ENCODE measurements at regions not wholly inside any gene's neighbourhood (a gene's known extent, or its start where the extent isn't known, plus 50 kb on each side); places are given as distances from the start of the nearest gene placed in this dataset.
A peak's percentile ranks its signal among the peaks of the same experiment; 100 is the strongest.
"Not testable (repeated sequence)": the region's sequence is repeated elsewhere in the genome, so short reads cannot be mapped to it uniquely, and the experiment has no call there.

DNA sequence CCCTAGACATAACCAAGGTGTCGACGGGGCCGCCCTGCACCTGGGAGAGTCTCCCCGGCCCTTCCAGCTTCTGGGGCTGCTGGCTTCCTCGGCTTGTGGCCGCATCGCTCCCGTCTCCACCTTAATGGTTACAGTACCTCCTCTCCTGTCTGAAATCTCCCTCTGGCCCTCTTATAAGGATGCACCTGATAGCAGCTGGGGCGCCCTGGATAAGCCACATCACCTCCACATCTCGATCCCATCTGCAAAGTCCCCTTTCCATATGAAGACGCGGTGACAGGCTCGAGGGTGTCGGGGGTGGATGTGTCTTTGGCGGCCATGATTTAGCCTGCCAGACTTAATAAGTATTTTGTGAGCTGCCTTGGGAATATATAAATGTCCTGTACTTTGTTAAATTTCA lies 169.0 kb downstream of the NPIPB11 start:
- DNase-seq (ENCODE audit: low read depth in 2 of 3, low spot score in 2 of 3) = not testable (repeated sequence)

DNA sequence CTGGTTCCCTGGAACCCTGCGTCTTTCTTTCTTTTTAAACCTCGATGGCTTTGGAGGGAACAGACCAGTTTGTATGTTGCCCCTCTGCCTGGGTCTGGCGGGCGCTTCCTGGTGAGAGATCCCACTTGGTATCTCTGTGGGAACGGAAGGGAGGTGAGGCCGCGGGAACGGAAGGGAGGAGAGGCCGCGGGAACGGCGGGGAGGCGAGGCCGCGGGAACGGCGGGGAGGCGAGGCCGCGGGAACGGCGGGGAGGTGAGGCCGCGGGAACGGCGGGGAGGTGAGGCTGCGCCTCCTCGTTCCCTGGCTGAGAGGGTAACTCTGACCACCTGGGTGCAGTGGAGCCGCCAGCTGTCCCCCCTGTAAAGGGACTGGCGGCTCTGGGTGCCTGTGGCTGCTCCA lies 169.5 kb downstream of the NPIPB11 start:
- DNase-seq (ENCODE audit: low read depth in 2 of 3, low spot score in 2 of 3) = not testable (repeated sequence)

DNA sequence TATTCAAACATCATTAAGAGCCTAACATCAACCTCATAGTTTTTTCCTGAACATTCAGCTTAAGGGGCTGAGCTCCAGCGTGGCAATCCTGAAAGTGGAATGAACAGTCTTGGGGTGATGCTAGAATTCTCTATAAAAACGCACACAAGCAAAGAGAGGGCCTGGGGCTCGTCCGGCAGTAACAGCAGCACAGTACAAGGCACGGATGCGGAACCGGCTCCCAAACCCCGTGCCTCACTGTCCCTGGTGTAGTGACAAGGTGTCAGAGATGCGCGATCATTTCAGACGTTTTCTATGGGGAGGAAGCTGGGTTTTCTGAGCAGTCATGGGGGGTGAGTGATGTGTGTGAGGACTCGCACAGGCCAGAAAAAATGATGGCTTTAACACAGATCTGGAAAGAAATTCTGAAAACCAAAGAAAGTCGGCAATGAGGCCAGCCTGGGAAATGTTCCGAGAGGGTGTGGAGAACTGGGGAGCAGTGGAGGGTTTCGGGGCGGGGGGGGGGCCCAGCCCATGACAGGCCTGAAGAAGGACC lies 170.6 kb downstream of the NPIPB11 start:
- not testable (repeated sequence) for DNase-seq (ENCODE audit: low read depth in 2 of 3, low spot score in 2 of 3)

DNA sequence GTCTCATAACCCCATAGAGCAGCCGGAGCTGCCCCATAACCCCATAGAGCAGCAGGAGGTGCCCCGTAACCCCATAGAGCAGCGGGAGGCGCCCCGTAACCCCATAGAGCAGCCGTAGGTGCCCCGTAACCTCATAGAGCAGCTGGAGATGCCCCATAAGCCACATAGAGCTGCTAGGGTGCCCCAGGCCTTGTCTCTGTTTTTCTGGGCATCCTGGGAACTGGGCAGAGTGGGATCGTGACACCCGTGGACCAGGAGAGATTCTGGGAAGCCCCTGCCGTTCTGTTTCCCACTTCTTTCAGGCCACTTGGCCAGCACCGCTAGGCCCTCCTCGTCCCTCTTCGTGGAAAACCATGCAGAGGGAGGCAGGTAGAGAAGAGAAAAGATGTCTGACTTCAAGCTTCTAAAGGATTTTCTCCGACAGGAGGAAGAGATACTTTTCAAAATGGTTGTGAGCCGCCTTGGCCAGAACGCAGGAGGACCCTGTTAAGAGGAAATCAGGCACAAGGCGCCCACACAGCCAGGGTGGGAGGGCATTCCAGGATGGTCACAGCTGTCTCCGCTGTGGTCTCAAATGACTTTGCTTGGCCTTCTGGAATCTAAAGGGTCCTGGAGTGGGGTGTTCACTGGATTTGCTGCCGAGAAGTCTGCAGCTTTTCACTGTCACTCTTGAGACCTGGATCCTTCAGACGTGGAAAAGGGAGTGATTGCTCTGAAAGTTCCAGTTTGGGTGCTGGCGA lies 171.8 kb downstream of the NPIPB11 start:
- not testable (repeated sequence) for DNase-seq (ENCODE audit: low read depth in 2 of 3, low spot score in 2 of 3)

DNA sequence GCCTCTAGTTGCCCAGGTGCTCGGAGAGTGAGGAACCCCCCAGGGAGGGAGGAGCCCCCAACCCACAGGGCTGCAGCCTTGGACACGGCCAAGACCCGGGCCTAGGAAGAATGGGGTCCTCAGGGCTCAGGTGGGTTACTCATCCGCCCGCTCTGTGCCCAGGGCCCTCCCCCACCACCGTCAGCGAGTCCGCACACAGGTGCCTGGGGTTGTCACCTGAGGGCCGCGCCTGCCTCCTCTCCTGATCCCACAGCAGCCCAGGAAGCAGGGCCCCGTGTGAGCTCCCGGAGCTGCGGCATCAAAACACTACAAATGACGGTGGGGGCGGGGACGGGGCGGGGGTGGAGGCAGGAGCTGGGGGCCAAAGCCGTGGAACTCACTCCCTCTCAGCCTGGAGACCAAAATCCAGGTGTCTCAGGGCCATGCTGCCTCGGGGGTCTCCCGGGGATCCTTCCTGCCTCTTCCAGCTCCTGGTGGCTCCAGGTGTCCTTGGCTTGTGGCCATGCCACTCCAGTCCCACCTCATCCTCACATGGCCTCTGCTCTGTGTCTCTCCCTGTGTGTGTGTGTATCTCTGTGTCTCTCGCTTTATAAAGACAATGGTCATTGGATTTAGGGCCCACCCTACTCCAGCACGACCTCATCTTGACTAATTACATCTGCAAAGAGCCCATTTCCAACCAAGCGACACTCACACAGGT lies 172.7 kb downstream of the NPIPB11 start:
- not testable (repeated sequence) for DNase-seq (ENCODE audit: low read depth in 2 of 3, low spot score in 2 of 3)

DNA sequence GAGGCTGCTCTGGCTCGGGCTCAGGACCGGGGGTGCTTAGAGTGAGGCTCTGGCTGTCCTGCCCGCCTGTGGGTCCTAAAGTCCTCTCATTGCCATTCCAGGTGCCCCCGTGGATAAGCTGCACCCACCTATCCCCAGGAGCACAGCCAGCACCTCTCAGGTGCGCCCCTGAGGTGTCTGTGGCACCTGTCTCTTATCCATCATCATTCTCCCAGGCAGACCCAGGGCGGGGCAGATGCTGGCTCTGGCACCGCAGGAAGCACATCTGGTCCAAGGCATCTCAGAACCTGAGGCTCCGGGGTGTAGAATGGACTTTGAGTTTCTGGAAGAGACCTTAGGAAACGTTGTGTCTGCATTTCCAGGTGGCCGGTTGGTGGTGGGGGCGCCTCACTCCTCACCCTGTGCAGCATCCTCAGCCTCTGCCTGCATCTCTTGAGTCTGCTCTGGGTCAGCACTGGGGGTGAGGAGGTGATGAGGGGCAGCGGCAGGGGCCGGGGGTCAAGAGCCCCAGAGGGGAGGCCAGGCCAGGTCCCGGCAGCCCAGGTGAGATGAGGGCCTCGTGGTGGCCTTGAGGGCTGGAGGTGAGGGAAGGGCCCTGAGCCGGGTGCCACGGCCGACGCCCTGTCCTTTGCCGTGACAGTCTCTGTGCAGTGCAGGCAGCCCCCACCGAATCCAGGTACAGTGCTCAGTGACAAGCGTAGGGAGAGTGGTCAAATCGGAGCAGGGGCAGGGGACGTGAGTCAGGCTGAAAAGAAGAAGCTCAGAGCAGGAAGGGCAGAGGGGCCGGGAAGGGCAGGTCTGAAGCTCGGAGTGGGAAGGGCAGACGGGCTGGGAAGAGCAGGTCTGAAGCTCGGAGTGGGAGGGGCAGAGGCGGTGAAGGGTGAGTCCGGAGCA lies 173.5 kb downstream of the NPIPB11 start:
- DNase-seq (ENCODE audit: low read depth in 2 of 3, low spot score in 2 of 3) = no peak

DNA sequence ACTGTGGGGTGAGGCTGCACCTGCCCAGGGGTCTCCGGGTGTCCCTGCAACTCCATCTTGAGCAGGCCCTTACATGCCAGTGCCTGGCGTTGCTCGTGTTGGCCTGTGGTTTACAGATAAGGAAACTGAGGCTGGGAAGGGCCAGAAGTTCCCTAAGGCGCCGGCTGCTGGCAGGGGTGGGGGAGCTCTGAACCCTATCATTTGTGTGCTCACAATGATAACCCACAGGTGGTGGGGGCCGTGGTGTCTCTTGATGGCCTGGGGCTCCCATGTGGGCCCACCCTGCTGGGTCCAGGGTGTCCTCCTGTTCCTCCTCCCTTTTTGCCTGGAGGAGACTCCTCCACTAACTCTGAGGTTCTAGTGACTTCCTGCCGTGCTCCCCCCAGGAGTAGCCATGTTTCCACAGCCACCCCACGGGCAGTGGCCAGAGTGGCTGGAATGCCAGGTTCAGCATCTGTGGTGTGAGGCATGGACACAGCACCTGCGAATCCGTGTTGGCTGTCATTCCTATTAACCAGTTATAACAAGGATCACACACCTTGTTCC lies 174.3 kb downstream of the NPIPB11 start:
- DNase-seq (ENCODE audit: low read depth in 2 of 3, low spot score in 2 of 3) = not testable (repeated sequence)

DNA sequence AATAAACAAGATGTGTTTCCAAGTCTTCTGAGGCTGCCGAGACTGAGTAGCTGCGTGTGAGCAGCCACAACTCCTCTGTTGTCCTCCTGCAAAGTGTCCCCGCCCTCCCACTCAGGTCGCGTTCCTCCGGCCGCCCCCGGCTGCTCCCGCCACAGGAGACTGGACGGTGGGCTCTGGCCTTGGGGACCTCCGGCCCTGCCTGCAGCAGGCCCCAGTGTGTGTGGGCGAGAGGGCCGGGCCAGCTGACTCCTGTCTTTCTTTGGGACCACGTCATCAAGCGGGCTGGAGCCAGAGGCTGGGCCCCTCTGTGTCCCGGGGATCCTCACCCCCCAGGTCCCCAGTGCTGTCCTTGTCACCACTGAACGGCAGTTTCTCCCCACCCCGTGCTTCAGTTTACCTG lies 175.3 kb downstream of the NPIPB11 start:
- no peak for DNase-seq (ENCODE audit: low read depth in 2 of 3, low spot score in 2 of 3)

DNA sequence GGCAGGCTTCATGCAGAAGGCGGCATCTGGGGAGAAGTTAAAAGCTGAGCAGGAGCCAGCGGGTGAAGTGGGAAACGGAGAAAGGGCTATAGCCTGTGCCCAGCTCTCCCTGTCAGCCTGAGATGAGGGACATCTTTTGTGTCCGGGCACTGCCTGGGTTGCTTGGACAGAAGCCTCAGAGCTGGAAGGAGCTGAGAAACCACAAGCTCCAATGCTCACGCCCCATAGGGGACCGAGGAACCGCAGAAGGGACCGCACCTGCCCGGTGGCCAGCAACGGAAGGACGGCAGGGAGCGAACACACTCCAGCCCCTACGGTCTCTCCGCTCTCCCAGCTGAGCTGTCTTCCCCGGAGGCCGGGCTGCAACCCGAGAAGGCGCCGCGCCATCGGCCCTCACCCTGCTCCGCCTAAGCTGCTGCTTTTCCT lies 175.8 kb downstream of the NPIPB11 start:
- no peak for DNase-seq (ENCODE audit: low read depth in 2 of 3, low spot score in 2 of 3)

DNA sequence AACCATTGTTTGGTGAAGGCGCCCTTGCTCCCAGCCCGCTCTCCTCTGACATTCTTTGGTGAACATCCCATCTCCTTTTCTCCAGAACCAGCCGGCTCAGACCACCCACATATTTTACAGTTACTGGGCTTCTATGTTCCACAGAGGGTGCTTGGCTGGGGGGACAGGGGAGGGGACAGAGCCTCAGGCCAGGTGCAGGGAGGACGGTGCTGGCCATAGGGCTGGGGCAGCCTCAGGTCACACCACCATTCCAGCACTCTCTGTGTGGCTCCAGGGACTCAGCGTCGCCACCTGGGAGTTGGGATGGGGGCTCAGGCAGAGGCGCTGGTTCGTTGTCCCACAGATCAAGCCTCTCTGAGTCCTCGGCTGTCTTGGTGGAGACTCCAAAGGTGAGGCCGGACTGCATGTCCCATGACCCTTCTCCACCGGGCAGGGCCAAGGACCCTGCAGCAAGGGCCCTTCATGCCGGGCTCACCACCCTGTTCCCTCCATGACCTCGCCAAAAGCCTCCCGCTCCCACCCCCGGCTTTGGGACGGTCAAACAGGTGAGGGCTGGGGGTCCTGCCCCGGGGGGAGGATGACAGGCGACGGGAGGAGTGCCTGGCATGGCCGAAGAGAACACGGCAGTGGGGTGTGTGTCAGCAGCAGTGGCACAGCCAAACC lies 176.4 kb downstream of the NPIPB11 start:
- DNase-seq (ENCODE audit: low read depth in 2 of 3, low spot score in 2 of 3) = not testable (repeated sequence)

DNA sequence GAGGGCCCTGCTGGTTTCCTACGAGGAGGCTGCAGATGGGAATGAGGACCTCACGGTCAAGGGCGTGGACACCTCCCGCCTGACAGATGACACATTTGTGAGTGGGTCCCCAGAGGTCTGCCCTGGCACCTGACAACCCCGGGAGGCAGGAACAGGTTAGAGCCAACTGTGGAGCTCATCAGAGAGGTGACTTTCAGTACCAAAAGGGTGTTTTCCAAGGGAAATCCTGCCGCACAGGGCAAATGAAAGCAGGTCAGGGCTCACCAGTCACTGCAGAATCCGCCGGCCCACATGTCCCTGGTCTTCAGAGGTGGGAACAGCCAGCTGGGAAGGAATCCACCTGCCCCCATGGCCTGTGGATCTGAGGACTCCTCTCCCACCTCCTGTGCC lies 176.9 kb downstream of the NPIPB11 start:
- not testable (repeated sequence) for DNase-seq (ENCODE audit: low read depth in 2 of 3, low spot score in 2 of 3)

DNA sequence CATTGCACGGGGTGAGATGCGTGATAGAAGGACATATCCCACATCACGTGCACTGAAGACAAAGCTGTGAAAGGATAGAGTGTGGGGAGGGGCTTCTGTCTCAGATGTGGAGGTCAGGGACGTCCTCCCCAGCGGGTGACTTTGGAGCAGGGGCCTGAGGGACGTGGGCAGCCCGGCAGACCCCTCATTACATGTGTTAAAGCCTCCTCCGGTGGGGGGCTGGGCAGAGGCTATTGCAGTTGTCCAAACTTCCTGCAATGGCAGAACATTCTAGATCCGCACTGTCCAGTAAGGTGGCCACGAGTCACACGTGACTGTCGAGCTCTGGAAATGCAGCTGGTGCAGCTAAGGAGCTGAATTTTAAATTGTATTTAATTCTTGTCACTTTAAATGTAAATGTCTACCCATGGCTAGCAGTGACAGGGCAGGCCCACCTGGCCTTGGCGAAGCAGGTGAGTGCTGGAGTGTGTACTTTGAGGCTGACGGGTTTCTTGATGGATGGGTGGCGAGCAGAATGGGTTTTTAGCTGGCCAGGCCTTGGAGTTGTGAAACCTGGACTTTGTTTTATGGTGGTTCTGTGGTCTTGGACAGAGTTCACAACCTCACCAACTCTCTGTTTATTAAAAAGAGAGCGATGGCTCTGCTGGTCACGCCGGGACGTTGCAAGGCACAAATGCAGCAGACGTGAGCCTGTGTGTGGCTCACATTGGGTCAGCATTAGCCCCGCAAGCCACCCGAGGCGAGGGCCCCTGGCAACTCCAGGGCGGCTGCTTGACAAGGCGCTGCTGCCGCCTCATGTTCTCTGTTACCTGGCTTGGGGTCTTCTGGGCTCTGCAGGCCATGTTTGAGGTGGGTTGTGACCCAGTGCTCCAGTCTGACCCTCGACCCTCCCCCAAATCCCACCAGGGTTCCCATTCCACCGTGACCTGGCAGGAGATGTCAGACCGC lies 177.6 kb downstream of the NPIPB11 start:
- not testable (repeated sequence) for DNase-seq (ENCODE audit: low read depth in 2 of 3, low spot score in 2 of 3)

DNA sequence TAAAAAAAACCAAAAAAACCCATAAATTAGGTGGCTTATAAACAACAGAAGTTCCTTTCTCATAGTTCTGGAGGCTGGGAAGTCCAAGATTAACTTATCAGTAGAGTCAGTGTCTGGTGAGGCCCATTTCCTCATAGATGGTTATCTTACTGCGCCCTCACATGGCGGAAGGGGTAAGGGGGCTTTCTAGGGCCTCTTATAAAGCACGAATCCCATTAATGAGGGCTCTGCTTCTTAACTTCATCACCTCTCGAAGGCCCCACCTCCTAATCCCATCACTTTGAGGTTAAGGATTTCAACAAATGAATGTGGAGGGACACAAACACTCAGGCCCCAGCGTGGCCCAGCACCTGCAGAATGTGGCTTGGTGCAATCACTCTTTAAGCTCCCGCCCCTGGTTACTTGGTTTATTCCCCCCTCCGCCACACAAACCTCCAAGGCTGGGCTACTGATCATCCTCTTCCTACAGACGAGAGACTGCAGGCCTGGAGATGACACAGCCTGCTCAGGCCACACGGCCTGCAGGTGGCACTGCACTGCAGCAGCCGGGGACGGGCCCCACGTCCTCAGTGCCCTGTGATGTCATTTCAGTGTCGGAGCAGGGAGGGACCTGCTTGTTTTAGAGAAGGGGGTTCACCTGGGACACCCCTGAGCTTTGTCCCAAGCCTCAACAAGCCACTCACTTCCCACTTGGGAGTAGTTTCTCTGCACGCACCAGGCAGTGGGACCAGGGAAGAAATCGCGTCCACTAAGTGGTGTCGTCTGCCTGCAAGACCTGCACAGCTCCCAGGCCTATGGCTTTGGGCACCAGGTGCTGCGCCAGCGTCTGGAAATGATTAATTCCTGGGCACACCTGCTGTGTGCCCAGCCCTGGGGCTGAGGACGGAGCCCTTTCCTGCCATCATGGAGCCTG lies 178.5 kb downstream of the NPIPB11 start:
- peak in 2 of 3 experiments; percentile 20 to 26 for DNase-seq (ENCODE audit: low read depth in 2 of 3, low spot score in 2 of 3)

DNA sequence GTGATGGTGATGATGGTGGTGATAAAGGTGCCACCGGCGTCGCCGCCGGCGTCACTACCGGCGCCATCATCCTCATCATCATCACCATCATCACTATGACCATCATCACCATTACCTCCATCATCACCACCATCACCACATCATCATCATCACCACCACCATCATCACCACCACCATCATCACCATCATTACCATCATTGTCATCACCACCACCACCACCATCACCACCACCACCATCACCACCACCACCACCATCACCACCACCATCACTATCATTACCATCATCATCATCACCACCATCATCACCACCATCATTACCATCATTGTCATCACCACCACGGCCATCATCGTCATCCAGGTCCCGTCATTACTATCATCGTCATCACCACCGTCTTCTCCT lies 179.7 kb downstream of the NPIPB11 start:
- DNase-seq (ENCODE audit: low read depth in 2 of 3, low spot score in 2 of 3) = no peak

DNA sequence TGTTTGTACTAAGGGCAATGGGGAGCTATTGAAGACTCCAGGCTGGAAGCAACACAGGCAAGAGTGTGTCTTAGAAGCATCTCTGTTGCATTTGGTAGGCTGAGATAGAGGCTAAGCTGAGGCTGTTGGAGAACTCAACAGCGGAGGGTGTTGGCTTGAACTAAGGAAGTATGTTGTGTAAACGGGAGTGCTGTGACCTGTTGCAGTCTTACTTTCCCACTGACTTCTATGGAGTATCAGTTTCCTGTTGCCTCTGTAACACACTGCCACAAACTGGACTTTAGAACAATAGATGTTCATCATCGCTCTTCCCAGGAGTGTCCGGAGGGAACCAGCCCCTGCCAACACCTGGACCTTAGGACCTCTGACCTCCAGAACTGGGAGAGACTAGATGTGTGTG lies 181.8 kb downstream of the NPIPB11 start:
- not testable (repeated sequence) for DNase-seq (ENCODE audit: low read depth in 2 of 3, low spot score in 2 of 3)

DNA sequence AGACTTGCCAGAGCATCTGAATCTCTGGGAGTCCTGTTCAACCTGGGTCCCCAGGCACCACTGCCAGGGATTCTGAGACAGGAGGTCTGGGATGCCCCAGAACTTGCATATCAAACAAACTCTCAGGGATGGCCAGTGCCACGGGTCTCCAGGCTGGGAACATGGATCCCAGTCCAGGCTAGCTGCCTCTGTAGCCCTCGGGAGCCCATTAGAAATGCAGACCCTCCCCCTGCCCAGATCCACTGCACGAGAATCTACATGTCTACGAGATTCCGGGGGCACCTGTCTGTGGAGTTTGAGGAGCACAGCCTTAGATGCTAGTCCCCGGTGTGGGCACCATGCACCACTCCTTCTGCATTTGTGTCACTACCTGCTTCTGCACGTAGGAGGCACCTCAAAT lies 183.9 kb downstream of the NPIPB11 start:
- DNase-seq (ENCODE audit: low read depth in 2 of 3, low spot score in 2 of 3) = not testable (repeated sequence)

DNA sequence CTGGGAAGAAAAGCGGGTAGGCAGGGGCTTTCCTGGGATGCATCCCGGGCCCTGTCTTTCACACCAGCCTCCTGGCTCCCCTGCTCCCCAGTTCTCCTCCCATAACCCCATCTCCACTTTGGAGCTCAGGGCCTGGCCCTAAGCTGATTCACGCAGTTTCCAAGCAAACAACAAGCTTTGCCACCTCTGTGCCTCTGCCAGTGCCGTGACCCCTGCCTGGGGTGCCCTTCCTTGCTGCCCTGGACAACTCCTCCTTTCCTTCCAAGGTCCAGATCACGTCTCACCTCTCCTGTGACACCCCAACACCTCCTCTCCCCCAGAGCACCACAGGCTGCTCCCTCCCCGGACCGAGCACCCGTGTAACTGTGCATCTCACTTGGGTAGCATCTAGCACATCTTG lies 184.5 kb downstream of the NPIPB11 start:
- not testable (repeated sequence) for DNase-seq (ENCODE audit: low read depth in 2 of 3, low spot score in 2 of 3)

DNA sequence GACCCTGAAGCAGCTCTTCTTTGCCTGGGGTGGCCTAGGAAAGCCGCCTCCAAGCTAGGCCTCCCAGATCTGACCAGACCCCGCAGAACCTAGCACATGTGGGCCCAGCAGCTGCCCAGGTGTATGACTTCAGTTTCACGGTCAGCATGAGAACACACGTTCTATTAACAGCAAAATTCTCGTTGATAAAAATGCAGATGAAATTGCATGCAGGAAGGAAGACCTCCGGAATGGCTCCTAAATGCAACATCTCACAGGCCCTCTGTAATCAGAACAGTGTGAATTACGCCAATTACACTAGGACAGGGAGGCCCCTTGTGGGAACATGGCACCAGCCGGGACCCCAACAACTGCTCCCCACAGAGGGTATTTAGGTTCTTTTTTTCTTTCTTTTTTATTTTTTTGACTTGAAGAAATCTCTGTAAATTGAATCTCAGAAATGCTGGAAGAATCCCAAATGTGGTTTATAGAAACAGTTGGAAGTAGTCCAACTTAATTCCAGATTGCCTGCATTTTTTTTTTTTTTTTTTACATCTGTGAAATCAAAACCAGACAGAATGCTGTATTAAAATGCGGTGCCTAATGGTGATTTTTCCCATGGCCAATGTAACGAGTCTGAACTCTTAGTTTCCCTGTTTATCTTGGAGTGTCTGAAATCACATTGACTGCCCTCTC lies 185.1 kb downstream of the NPIPB11 start:
- DNase-seq (ENCODE audit: low read depth in 2 of 3, low spot score in 2 of 3) = not testable (repeated sequence)

Data from activated CD8-positive, alpha-beta memory T cell treated with anti-CD3 and anti-CD28 coated beads for 48 hours (primary cell).